ENCODE measurements at regions not wholly inside any gene's neighbourhood (a gene's known extent, or its start where the extent isn't known, plus 50 kb on each side); places are given as distances from the start of the nearest gene placed in this dataset.

DNA sequence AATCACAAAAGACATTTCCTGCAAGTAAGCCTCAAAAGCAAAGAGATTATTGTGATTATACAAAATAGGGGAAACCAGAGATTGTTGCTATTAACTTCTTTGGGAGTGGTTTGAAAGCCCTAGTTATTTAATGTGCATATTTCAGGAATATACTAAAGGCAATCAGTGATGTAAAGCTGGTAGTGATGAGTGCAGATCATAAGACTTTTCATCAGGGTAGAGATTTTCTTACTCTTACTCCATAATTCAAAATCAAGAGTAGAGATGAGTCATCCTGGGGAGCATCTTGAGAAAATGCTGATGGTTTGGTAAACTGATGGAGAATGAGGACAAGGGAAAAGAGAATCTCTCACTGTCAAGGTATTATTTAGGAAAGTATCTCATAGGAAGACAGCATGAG is 309.5 kb downstream of the FBXO15 start:
- ATAC-seq = no peak
- TF ChIP-seq TCF4 (CRISPR knock-in tag; IDR thresholded peaks at IDR 0.05; ENCODE audit: borderline replicate concordance) (no peak), BACH2 (CRISPR knock-in tag; IDR thresholded peaks at IDR 0.05; ENCODE audit: borderline replicate concordance) (no peak), TOX (CRISPR knock-in tag; IDR thresholded peaks at IDR 0.05; ENCODE audit: borderline replicate concordance) (no peak), ZNF70 (CRISPR knock-in tag; IDR thresholded peaks at IDR 0.05) (no peak), ZFP3 (CRISPR knock-in tag; IDR thresholded peaks at IDR 0.05) (no peak), CSDC2 (CRISPR knock-in tag; IDR thresholded peaks at IDR 0.05) (no peak), TSHZ2 (CRISPR knock-in tag; IDR thresholded peaks at IDR 0.05) (no peak), ISL1 (CRISPR knock-in tag; IDR thresholded peaks at IDR 0.05) (no peak), SNAI2 (CRISPR knock-in tag; IDR thresholded peaks at IDR 0.05) (no peak), ESRRG (CRISPR knock-in tag; IDR thresholded peaks at IDR 0.05) (no peak), POU6F1 (CRISPR knock-in tag; IDR thresholded peaks at IDR 0.05; ENCODE audit: borderline replicate concordance, low read depth) (no peak), PPARA (CRISPR knock-in tag; IDR thresholded peaks at IDR 0.05; ENCODE audit: borderline replicate concordance) (no peak), CSRNP3 (CRISPR knock-in tag; IDR thresholded peaks at IDR 0.05) (no peak), OSR1 (CRISPR knock-in tag; IDR thresholded peaks at IDR 0.05) (no peak), ZNF8 (CRISPR knock-in tag; IDR thresholded peaks at IDR 0.05) (no peak), ZC3H10 (CRISPR knock-in tag; IDR thresholded peaks at IDR 0.05) (no peak), ZFP30 (CRISPR knock-in tag; IDR thresholded peaks at IDR 0.05) (no peak)
- TF ChIP-seq, protein P1, sequence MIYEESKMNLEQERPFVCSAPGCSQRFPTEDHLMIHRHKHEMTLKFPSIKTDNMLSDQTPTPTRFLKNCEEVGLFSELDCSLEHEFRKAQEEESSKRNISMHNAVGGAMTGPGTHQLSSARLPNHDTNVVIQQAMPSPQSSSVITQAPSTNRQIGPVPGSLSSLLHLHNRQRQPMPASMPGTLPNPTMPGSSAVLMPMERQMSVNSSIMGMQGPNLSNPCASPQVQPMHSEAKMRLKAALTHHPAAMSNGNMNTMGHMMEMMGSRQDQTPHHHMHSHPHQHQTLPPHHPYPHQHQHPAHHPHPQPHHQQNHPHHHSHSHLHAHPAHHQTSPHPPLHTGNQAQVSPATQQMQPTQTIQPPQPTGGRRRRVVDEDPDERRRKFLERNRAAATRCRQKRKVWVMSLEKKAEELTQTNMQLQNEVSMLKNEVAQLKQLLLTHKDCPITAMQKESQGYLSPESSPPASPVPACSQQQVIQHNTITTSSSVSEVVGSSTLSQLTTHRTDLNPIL (CRISPR knock-in tag; IDR thresholded peaks at IDR 0.05; ENCODE audit: low read depth) = no peak
- TF ChIP-seq, protein P2, sequence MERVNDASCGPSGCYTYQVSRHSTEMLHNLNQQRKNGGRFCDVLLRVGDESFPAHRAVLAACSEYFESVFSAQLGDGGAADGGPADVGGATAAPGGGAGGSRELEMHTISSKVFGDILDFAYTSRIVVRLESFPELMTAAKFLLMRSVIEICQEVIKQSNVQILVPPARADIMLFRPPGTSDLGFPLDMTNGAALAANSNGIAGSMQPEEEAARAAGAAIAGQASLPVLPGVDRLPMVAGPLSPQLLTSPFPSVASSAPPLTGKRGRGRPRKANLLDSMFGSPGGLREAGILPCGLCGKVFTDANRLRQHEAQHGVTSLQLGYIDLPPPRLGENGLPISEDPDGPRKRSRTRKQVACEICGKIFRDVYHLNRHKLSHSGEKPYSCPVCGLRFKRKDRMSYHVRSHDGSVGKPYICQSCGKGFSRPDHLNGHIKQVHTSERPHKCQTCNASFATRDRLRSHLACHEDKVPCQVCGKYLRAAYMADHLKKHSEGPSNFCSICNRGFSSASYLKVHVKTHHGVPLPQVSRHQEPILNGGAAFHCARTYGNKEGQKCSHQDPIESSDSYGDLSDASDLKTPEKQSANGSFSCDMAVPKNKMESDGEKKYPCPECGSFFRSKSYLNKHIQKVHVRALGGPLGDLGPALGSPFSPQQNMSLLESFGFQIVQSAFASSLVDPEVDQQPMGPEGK (CRISPR knock-in tag; IDR thresholded peaks at IDR 0.05; ENCODE audit: borderline replicate concordance) = no peak

GRCh38 chr18:73835656-73836364 is 311.8 kb downstream of the FBXO15 start:
- ATAC-seq = no peak
- TF ChIP-seq ESRRG (CRISPR knock-in tag; IDR thresholded peaks at IDR 0.05) = no peak
- TF ChIP-seq BACH2 (CRISPR knock-in tag; IDR thresholded peaks at IDR 0.05; ENCODE audit: borderline replicate concordance) = no peak
- TF ChIP-seq ZNF8 (CRISPR knock-in tag; IDR thresholded peaks at IDR 0.05) = no peak
- no peak for TF ChIP-seq ZFP30 (CRISPR knock-in tag; IDR thresholded peaks at IDR 0.05)
- no peak for TF ChIP-seq CSDC2 (CRISPR knock-in tag; IDR thresholded peaks at IDR 0.05)
- no peak for TF ChIP-seq OSR1 (CRISPR knock-in tag; IDR thresholded peaks at IDR 0.05)
- no peak for TF ChIP-seq RARB (CRISPR knock-in tag; IDR thresholded peaks at IDR 0.05)
- no peak for TF ChIP-seq SNAI2 (CRISPR knock-in tag; IDR thresholded peaks at IDR 0.05)
- TF ChIP-seq, protein P2 (CRISPR knock-in tag; IDR thresholded peaks at IDR 0.05; ENCODE audit: borderline replicate concordance) = no peak
- no peak for TF ChIP-seq ARNTL (CRISPR knock-in tag; IDR thresholded peaks at IDR 0.05; ENCODE audit: borderline replicate concordance, low read depth)
- TF ChIP-seq, protein P1 (CRISPR knock-in tag; IDR thresholded peaks at IDR 0.05; ENCODE audit: low read depth) = no peak
- no peak for TF ChIP-seq CSRNP3 (CRISPR knock-in tag; IDR thresholded peaks at IDR 0.05)
- no peak for TF ChIP-seq ZNF70 (CRISPR knock-in tag; IDR thresholded peaks at IDR 0.05)
- TF ChIP-seq ZNF565 (CRISPR knock-in tag; conservative IDR thresholded peaks at IDR 0.05; ENCODE audit: low read depth) = no peak
- TF ChIP-seq POU6F1 (CRISPR knock-in tag; IDR thresholded peaks at IDR 0.05; ENCODE audit: borderline replicate concordance, low read depth) = no peak
- TF ChIP-seq TCF4 (CRISPR knock-in tag; IDR thresholded peaks at IDR 0.05; ENCODE audit: borderline replicate concordance) = no peak
